Skin epidermis (tissue), 12 donors: ENCODE measurements at regions not wholly inside any gene's neighbourhood (a gene's known extent, or its start where the extent isn't known, plus 50 kb on each side); places are given as distances from the start of the nearest gene placed in this dataset.

Experiments used
- H3K27ac ChIP-seq, 21 experiments: fragments of 200-600 bp; sonication (generic) in 11 of 21; one replicate each; pipeline ENCODE4 v1.5.0; 2020; ENCODE audit warnings: mild to moderate bottlenecking in 3 of 21, inconsistent platforms in 2 of 21, moderate library complexity in 2 of 21
- H3K4me3 ChIP-seq, 7 experiments: fragments of 200-600 bp; sonication (generic) in 2 of 7; one replicate each; pipeline ENCODE4 v1.5.0; 2020; ENCODE audit warnings: inconsistent platforms in 2 of 7, mild to moderate bottlenecking in 2 of 7, moderate library complexity in 1 of 7

DNA sequence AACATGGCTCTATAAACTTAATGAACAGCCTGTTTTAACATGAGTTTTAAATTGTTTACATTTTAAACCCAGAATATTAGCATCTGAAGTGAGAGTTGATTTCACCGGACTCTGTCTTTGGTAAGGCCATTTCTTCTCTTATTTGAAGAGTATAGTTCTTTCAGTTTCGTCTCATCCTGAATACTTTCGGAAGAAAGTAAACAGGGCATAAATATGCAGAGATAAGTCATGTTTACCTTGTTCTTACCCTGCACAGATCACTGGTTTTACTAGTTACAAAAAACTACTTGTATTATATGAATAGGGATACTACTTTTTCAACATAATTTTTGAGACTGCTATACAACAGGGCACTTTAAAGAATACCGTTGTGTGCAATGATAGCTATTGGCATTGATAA lies 656.3 kb upstream of the ZNF608 start:
- Histone ChIP-seq H3K27ac (no peak overlapping the region), H3K4me3 (no peak overlapping the region)

DNA sequence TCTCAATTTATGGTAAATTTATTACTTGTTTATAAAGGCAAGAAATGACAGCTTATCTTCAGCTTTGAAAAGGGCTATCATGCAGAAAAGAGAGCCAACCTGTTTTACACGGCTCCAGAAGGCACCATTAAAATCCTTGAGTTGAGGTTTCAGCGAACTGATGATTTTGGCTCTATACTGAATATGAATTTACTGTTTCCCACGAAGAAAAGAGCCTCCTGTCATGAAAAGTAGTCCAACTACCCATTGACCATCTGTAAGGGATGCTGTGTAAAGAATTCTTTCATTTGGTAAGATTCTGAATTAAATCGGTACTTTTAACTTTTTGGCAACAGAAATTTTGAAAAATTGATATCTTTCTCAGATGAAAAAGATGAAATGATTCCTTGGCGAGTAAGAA lies 657.6 kb upstream of the ZNF608 start:
- Histone ChIP-seq H3K27ac (no peak overlapping the region), H3K4me3 (no peak overlapping the region)

DNA sequence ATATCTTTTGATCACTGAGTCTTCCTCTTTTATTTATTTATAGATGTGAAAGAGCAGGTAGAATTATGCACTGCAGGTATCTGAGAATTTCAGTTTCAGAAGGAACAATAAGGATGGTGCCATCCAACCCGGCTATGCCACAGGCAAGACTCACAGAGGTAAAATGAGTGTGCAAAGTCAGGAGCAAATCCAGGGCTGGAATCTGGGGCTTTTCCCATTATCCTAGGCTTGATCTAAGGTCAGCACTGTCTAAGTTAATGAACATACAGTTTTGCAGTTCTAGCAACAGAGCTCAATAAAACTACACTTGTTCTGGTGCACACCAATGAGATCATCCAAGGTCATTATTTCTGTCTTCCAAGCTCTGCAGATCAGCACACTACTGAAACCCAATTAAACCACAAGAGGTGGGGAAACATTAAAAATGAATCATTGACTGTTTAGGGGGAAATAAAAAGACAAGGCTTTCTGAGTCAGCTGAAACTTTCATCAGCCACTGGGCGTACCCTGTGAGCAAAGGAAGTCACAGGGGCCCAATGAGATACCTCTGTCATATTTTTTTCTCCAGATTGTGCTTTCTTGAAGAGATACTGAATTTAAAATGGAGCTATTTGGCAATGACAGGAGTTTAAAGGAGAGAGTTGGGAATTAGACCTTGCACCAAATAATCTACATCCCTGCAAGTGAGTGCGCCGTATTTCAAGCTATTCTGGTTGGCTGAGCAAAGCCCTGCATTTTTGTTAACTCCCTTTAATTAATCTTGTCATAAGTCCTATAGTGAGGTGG lies 662.2 kb upstream of the ZNF608 start:
- no peak overlapping the region for H3K4me3 ChIP-seq
- peak overlapping the region in 5 of 21 experiments; percentile 18 to 78 (median 55) for H3K27ac ChIP-seq

DNA sequence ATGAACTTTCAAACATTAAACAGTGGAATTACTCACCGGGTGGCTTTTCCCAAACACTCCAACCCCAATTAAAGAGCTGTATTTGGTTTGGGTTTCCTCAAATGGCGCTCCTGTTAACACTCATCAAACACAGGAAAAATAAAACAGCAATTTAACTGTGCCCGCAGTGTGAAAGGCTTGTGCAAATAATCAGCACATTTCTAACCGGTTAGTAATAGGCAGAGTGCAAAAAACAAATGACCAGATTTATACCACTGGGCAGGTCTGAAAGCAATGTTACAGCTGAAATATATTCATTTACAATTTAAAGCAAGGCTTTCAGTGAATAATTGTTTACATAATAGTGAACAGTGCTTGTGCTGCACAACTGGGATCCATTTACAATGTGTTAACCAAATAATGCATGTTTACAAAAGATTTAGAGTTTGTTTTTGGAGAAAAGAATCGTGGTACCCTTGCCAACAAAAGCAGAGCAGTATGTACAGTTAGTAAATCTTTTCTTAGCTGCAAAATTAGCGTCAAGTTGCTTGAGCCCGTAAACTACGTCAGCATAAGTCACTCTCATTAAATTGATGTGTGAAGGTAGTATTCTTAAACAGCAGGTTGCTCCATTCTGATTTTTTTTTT lies 662.9 kb upstream of the ZNF608 start:
- Histone ChIP-seq H3K4me3 (no peak overlapping the region), H3K27ac (peak overlapping the region in 5 of 21 experiments; percentile 18 to 78 (median 55))

DNA sequence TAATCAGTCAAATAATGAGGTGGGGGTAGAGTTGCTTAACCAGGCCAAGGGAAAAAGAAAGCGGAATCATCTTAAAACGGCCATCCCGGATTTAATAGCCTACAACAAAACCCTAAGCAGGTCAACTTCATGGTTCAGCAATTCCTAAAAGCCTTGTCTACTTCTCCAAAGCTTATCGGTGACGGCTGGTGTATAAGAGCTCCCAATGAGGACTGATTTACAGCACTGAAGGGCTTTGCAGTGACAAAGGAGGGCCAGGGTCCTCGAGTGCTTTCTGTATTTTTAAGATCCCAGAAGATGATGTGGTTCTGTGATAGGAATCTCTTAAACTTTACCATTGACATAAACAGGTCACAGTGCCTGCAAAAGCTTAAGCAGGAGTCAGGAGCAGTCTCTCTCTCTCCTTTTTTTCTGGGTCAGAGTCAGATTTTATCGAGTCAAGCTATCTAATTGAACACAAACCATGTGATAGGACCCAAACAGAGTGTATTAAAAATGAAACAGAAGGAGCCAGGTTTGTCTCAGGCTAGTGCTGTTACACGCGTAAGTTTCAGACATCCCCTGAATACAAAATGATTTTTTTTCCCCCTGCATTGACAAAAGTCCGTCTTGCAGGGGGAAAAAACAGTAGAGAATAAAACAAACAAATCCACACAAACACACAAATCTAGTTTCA lies 663.6 kb upstream of the ZNF608 start:
- Histone ChIP-seq H3K4me3 (no peak overlapping the region), H3K27ac (peak overlapping the region in 8 of 21 experiments; percentile 18 to 78 (median 48))

DNA sequence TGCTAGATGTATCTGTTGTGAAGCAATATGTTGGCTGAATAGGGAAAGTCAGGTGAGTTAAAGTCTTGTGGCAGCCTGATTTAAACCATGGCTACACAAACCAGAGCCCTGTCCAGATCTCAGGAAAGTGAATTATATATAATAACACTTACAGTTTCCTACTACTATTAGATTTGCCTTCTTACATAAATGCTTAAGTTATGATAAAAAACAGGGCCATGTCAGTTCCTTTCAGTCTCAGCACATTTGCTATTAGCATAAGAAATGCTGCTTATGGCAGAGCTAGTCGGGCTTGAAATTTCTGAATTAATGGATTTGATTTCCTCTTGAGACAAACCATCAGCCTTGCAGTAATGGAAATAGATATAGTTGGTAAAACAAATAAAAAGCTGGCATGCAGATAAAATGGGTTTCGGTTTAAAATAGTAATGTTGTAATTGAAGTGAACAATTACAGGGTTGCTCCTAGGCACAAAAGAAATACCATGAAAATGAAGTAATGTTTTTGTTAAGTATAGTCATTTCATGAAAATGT lies 664.2 kb upstream of the ZNF608 start:
- Histone ChIP-seq H3K27ac (peak overlapping the region in 10 of 21 experiments; percentile 16 to 78 (median 48)), H3K4me3 (no peak overlapping the region)

DNA sequence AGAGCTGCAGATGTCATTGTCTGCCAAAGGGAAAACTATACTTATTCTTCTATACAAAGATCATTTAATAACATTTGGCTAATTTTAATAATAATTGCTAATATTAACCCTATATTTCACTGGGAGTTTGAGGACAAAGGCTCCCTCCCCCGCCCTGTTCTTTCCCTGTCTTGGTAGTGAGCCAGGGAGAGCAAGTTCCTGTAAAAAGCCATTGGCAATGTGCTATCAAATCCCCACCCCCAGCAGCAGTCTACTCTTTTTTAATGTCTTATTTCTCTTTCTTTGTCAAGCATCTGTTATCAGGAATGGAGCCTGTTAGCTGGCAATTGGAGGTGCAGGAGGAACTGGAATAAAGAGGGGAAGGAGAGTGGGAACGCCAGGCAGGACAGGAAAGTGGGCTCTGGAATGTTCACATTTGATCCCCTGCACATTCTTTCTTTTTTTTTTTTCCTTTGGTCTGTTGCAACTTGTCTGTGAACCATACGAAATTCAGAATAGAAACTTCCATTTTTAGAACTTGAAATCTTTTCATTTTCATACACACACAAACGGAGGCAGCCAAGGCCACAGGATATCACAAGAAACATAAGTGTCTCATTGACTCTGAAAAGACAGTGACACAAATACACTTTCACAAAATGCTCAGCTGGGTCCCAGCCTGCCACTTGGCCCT lies 664.8 kb upstream of the ZNF608 start:
- Histone ChIP-seq H3K27ac (peak overlapping the region in 18 of 21 experiments; percentile 10 to 78 (median 52)), H3K4me3 (peak overlapping the region in 2 of 7 experiments; percentile 10 to 15)

DNA sequence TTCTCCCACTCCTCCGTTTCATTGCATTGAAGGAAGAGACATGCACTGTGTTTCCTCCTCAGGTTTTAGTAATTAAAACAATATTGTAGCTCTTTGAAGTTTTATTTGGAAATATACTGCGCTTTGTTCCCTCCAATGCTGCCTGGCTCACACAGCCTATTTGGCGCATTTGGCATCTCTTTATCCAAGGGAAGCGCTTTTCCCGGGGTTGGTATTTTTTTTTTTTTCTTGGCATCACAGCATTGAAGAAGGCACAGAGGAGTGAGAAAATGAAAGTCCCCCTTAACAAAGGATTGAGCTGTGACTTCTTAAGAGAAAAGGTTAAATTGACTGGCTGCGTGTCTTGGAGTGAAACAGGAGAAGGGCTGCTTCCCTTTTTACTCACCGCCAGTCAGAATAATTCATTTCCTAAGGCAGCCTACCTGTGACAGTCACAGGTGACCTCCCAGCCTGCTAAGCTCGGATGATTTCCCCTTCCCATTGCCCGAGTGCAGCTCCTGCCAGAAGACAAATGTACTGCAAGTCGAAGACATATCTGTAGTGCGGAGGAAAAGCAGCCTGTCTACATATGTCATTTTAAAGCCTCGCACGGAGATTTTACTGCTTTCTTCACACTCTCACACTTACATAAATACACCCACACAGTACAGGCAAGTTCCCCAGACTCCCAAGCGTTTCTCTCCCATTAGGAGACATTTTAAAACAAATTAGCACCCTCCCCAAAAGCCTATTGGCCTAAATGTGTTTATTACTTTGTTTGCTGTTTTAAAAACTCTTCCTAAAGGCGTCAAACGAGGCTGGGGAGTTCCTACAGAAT lies 665.5 kb upstream of the ZNF608 start:
- peak overlapping the region in 18 of 21 experiments; percentile 9 to 78 (median 54) for H3K27ac ChIP-seq
- peak overlapping the region in 3 of 7 experiments; percentile 10 to 20 (median 15) for H3K4me3 ChIP-seq

DNA sequence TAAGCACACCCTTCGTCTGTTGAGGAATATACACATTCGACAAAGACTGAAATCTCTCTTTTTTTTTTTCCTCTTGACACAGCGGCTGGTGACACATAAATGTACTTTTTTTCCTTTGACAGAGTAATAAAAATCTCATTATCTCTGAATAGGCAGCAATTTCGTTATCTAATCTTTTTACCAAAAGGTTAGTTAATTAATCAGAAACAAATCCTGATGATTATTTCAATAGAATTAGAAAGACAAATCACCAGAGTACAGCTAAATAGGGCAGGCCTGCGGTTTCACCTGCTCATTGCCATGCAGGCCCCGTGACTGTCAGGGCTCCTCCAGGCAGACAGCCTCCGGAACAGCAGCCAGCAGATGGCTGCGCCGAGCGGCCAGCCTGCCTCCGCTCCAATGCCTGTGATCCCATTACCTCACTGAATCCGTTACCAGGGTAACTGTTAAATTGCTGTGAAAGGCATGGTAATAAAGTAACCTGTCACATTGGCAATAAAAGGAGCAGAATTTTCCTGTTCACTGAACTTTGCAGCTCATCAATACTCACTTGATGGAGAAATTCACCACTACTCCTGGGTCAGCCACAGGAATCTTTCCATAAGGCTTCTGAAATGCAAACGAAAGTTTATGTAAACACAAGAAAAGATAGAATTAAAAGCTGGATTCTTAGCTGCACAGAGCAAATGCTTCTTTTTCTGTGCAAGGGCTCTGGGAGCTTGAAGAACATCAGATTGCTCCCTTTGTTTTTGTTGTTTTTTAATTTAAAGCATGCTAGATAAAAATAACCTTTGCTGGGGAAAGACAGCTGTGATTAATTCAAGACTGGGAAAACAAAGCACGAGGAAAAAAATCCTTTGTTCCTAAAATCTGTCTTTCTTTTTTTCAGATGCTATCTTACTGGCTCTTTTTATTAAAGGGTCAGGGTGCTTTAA lies 666.4 kb upstream of the ZNF608 start:
- Histone ChIP-seq H3K27ac (peak overlapping the region in 15 of 21 experiments; percentile 9 to 78 (median 58)), H3K4me3 (peak overlapping the region in 1 of 7 experiments; percentile 15)

DNA sequence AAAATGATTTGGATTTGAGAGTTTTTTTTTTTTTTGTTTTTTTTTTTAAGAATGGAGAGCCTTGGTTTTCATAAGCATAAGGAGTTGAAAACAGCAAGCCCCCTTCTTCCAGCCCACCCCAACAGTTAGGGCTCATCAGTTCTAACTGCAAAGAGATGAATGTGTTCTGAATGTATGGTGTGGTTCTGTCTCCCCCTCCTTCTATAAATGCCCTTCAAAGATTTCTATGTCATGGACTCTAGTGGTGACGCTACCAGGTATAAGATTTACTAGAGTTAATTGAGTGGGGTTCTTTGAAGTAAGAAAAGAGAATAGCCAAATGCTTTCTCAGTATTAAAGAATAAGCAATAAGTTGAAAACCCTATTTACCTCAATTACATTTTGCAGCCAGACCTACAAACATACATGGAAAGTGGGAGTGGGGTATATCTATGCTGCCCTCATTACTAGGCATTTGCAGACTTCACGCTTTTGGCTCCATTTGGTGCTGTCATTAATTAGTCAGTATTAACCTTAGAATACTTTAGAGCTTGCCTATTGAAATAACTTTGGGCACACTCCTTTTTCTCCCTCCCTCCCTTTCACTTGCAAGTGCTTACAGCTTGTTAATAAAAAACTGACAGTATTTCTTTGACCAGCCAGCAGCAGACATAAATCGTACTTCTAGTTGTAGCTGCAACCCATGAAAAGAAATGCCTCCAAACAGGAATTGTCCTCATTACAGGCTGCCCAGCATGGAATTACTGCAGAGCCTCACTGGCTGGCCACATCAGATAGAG lies 667.2 kb upstream of the ZNF608 start:
- H3K4me3 ChIP-seq: no peak overlapping the region
- H3K27ac ChIP-seq: peak overlapping the region in 1 of 21 experiments; percentile 35

DNA sequence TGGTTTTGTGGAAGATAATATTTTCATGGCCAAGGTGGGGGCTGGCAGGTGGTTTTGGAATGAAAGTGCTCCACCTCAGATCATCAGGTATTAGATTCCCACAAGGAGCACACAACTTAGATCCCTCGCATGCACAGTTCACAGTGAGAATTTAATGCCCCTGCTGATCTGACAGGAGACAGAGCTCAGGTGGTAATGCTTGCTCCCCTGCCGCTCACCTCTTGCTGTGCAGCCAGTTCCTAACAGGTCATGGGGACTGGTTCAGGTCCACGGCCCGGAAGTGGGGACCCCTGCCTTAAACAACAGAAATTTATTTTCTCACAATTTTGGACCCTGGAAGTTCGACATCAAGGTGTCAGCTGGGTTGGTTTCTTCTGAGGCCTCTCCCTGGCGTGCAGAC lies 668.7 kb upstream of the ZNF608 start:
- Histone ChIP-seq H3K27ac (no peak overlapping the region), H3K4me3 (no peak overlapping the region)

DNA sequence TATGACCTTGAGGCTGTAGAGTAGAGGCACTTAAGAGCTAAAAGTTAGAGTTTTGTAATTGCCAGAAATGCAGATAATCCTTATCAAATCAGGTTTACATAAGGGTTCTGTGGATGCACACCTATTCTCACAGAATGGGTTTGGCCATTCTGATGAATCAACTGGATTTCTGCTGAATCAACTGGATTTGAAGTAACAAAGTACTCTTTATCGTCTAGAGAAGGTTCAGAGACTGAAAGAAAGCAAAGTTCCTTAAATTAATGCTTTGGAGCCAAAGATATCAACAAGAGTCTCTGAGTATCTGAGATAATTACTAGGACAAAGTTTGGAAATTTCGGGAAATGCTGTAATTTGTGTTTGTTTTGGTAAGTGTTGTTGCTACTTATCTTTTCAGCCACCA lies 669.6 kb upstream of the ZNF608 start:
- no peak overlapping the region for H3K4me3 ChIP-seq
- H3K27ac ChIP-seq: no peak overlapping the region

DNA sequence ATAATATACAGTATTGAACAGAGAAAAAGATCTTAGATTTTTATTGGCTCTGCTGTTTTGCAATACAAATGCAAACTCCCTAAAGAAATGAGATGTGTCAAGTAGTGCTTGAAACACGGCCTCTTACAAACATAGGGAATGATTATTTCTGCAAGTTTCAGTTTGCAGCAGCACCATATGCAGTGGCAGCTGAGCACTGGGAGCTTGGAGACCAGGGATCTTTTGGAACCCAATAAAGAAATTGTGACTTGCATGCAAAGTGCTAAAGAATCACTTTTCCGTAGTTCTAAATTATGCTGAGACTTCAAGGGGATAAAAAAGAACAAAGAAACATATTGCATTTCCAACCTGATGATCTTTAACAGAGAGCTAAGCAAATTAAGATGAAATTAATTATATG lies 674.6 kb upstream of the ZNF608 start:
- Histone ChIP-seq H3K27ac (no peak overlapping the region), H3K4me3 (no peak overlapping the region)

DNA sequence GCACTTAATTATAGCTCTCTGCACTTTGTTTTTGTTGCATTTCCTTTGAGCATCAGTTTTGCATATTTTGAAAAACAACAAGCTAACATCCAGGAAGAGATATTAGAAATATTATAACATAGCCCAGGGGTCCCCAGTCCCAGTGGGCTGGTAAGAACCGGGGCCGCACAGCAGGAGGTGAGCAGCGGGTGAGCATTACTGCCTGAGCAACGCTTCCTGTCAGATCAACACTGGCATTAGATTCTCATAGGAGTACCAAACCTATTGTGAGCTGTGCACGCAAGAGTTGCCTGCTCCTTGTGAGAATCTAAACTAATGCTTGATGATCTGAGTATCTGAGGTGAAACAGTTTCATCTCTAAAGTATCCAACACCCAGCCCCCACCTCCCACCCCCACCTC lies 675.9 kb upstream of the ZNF608 start:
- Histone ChIP-seq H3K4me3 (no peak overlapping the region), H3K27ac (no peak overlapping the region)

DNA sequence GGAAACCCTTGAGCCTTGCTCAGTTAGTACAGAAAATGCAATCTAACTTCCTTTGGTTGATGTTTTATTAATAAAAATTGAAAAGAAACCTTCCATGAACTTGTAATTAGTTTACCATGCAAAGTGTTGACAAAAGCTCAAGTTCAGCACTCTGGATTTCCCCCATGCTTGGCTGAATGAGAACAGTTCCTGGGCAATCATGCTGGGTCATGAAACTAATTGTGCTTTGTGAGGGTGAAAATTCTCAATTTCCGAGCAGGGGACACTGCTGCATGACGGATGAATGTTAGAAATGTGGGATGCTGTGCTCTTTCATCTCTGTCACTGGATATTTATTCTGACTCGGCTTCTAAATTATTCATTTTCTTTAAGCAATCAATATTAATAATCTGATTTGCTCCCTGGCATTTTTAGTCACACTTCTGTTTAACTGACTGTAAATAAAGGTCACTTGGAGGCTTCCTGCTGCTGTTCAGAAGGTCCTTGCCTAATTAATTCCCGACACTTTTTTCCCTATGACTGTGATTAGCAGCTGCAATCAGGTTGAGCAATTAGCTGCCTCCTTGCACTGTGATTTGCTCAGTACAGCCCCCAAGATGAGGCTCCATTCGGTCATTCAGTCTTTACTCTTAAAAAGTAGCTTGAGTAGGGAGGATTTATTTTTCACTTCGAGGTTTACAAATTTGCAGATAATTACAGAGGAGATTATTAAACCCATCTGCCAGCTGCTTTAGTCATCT lies 678.1 kb upstream of the ZNF608 start:
- Histone ChIP-seq H3K27ac (no peak overlapping the region), H3K4me3 (no peak overlapping the region)

DNA sequence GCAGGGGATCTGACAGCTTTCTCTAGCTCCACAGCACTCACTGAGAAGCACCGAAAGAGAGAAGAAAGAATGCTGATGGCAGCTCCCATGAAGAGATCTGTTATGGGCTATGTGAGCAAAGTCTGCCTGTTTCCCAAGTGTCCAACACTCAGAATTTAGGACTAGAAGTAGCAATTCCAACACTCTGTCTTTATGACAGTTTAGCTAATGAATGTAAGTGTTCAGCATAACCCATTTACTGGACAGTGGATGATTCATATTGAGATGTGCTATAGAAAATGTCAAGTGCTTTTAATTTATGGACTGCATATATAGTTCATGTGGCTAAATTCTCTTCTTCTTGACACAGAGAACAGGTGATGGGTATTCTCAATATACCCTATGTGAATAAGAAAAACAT lies 683.1 kb upstream of the ZNF608 start:
- no peak overlapping the region for H3K4me3 ChIP-seq
- H3K27ac ChIP-seq: no peak overlapping the region

DNA sequence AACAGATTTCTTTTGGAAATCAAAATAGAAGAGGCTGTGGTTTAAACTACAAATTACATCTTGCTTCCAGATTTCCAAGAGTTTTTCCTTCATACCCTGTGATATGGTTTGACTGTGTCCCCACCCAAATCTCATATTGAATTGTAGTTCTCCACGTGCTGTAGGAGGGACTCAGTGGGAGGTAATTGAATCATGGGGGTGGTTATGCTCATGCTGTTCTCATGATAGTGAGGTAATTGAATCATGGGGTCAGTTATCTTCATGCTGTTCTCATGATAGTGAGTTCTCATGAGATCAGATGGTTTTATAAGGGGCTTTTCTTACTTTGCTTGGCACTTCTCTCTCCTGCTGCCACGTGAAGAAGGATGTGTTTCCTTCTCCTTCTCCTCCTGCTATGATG lies 687.0 kb upstream of the ZNF608 start:
- Histone ChIP-seq H3K27ac (no peak overlapping the region), H3K4me3 (no peak overlapping the region)
